ENCODE measurements at regions not wholly inside any gene's neighbourhood (a gene's known extent, or its start where the extent isn't known, plus 50 kb on each side); places are given as distances from the start of the nearest gene placed in this dataset.

DNA sequence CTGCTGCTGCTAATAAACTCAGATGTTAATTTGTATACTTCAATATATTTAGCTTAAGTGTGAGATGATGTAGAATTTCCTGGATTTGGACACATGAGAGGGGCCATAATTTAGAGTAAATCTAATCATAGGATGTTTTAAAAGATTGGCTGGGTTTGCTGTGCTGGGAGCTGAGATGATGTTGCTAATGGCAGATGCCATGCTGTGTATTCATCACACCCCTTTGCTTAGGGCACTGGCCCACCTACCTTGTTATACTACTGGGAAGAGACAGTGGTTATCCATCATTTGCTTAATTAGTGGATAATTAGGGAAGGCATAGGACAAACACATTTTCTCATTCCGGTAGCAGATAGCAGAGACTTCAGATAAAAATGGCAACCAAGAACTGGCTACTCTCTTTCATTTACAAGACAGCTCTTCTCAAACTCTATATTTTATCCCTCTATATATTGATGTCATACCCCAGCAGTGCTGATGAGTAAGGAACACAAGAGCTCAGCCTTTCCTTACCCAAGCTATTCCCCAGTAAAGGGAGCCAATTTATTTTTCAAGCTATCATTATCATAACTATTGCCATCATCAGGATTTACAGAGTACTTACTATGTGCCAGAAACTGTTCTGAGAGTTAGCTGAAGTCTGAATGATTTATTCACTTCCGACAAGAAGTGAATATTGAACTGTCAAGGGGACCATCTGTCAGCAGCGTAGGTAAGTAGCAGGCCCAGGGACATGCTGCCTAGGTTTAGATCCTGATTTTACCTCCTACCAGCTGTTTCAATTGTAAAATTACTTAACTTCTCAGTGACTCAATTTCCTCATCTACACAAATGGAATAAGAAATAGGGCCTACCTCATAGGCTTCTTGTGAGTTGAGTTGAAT, 204.6 kb upstream of the FLRT2 start:
- TF ChIP-seq, protein P1, sequence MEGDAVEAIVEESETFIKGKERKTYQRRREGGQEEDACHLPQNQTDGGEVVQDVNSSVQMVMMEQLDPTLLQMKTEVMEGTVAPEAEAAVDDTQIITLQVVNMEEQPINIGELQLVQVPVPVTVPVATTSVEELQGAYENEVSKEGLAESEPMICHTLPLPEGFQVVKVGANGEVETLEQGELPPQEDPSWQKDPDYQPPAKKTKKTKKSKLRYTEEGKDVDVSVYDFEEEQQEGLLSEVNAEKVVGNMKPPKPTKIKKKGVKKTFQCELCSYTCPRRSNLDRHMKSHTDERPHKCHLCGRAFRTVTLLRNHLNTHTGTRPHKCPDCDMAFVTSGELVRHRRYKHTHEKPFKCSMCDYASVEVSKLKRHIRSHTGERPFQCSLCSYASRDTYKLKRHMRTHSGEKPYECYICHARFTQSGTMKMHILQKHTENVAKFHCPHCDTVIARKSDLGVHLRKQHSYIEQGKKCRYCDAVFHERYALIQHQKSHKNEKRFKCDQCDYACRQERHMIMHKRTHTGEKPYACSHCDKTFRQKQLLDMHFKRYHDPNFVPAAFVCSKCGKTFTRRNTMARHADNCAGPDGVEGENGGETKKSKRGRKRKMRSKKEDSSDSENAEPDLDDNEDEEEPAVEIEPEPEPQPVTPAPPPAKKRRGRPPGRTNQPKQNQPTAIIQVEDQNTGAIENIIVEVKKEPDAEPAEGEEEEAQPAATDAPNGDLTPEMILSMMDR (IDR thresholded peaks at IDR 0.05), result no peak
- no peak for TF ChIP-seq POLR2A (IDR thresholded peaks at IDR 0.05)
